ENCODE measurements at regions not wholly inside any gene's neighbourhood (a gene's known extent, or its start where the extent isn't known, plus 50 kb on each side); places are given as distances from the start of the nearest gene placed in this dataset.

GRCh38 chrX:112946227-112946626 lies 105.6 kb upstream of the AMOT start:
- H4K5ac ChIP-seq (ENCODE audit: insufficient read length, low read depth, low read length) = no peak overlapping the region
- no peak overlapping the region for H3K23ac ChIP-seq (ENCODE audit: insufficient read length)
- H3K79me1 ChIP-seq (ENCODE audit: low read depth, low read length) = no peaks in the 10 kb centered on the region
- no peak overlapping the region for H3K56ac ChIP-seq (replicated peaks; ENCODE audit: insufficient read length, low read depth, low read length)
- CTCF ChIA-PET (ENCODE audit: partially characterized antibody) = no interaction called here
- no peak overlapping the region for H2BK120ac ChIP-seq (replicated peaks; ENCODE audit: low read depth, low read length)
- no peaks in the 10 kb centered on the region for H3K9me3 ChIP-seq (ENCODE audit: insufficient read depth in 2 of 2, low read depth in 1 of 2, low read length in 1 of 2)
- no peak overlapping the region for H4K8ac ChIP-seq (ENCODE audit: extremely low read depth, insufficient read depth, low read length)
- no CpG with 5 or more reads among the region's 1 CpG for WGBS, 2 experiments (ENCODE audit: extremely low coverage in 1 of 2, insufficient coverage in 1 of 2, insufficient read length in 1 of 2, insufficient replicate concordance in 2 of 2, low coverage in 1 of 2, low lambda C conversion rate in 2 of 2, missing lambda C conversion rate in 1 of 2)
- FAIRE-seq = no peak
- H3K36me3 ChIP-seq (ENCODE audit: control insufficient read depth in 2 of 4, insufficient read depth in 4 of 4, low read length in 3 of 4) = no peaks in the 10 kb centered on the region
- no peak overlapping the region for H2BK15ac ChIP-seq (ENCODE audit: low read length)
- TF ChIP-seq, protein P1, sequence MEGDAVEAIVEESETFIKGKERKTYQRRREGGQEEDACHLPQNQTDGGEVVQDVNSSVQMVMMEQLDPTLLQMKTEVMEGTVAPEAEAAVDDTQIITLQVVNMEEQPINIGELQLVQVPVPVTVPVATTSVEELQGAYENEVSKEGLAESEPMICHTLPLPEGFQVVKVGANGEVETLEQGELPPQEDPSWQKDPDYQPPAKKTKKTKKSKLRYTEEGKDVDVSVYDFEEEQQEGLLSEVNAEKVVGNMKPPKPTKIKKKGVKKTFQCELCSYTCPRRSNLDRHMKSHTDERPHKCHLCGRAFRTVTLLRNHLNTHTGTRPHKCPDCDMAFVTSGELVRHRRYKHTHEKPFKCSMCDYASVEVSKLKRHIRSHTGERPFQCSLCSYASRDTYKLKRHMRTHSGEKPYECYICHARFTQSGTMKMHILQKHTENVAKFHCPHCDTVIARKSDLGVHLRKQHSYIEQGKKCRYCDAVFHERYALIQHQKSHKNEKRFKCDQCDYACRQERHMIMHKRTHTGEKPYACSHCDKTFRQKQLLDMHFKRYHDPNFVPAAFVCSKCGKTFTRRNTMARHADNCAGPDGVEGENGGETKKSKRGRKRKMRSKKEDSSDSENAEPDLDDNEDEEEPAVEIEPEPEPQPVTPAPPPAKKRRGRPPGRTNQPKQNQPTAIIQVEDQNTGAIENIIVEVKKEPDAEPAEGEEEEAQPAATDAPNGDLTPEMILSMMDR (IDR thresholded peaks at IDR 0.05; ENCODE audit: control extremely low read depth in 1 of 3, insufficient read depth in 1 of 3, low read depth in 1 of 3, low read length in 3 of 3) = no peak
- no peak for TF ChIP-seq MAFK (IDR thresholded peaks at IDR 0.05; ENCODE audit: low read depth, low read length)
- no peak overlapping the region for H3K4me3 ChIP-seq (ENCODE audit: extremely low read depth in 1 of 4, insufficient read depth in 2 of 4, low read depth in 3 of 4, low read length in 4 of 4)
- no peak overlapping the region for H3K18ac ChIP-seq (ENCODE audit: extremely low read depth, low read length)
- no peaks in the 10 kb centered on the region for H3K27me3 ChIP-seq (replicated peaks in 1 of 4; ENCODE audit: control insufficient read depth in 3 of 4, extremely low read depth in 1 of 4, insufficient read depth in 3 of 4, low read length in 3 of 4)
- no peak overlapping the region for H4K91ac ChIP-seq (replicated peaks; ENCODE audit: insufficient read length, low read length)
- H3K14ac ChIP-seq (ENCODE audit: insufficient read length) = no peak overlapping the region
- no peak for DNase-seq (ENCODE audit: low read depth in 1 of 2, low spot score in 2 of 2)
- H3K79me2 ChIP-seq (ENCODE audit: control insufficient read depth in 1 of 2, insufficient read depth in 2 of 2, low read length in 2 of 2) = no peaks in the 10 kb centered on the region
- H2AK5ac ChIP-seq (ENCODE audit: low read depth, low read length) = no peak overlapping the region
- no peak overlapping the region for H3K4me2 ChIP-seq (ENCODE audit: insufficient read depth in 1 of 2, low read depth in 2 of 2, low read length in 2 of 2)
- H3K9ac ChIP-seq (replicated peaks in 1 of 4; ENCODE audit: extremely low read depth in 1 of 4, low read depth in 3 of 4, low read length in 3 of 4) = no peak overlapping the region
- no peak overlapping the region for H2BK12ac ChIP-seq (ENCODE audit: low read depth, low read length)
- H2BK5ac ChIP-seq (ENCODE audit: low read depth, low read length) = no peak overlapping the region
- H3K27ac ChIP-seq (ENCODE audit: low read depth, low read length) = no peak overlapping the region
- H2BK20ac ChIP-seq (ENCODE audit: low read length) = no peak overlapping the region
- H2AFZ ChIP-seq (ENCODE audit: low read length) = no peak overlapping the region
- no peaks in the 10 kb centered on the region for H3K4me1 ChIP-seq (replicated peaks in 1 of 4; ENCODE audit: control insufficient read depth in 3 of 4, insufficient read depth in 4 of 4, low read length in 3 of 4)
- POLR2A ChIA-PET (ENCODE audit: partially characterized antibody) = no interaction called here
- H3K4ac ChIP-seq (replicated peaks; ENCODE audit: insufficient read length, low read depth, low read length) = no peak overlapping the region
- no peaks in the 10 kb centered on the region for H4K20me1 ChIP-seq (replicated peaks in 1 of 2; ENCODE audit: control insufficient read depth in 1 of 2, insufficient read depth in 2 of 2, low read length in 2 of 2)
- H3K23me2 ChIP-seq (ENCODE audit: low read depth, low read length) = no peaks in the 10 kb centered on the region
